ENCODE measurements at regions not wholly inside any gene's neighbourhood (a gene's known extent, or its start where the extent isn't known, plus 50 kb on each side); places are given as distances from the start of the nearest gene placed in this dataset.

DNA sequence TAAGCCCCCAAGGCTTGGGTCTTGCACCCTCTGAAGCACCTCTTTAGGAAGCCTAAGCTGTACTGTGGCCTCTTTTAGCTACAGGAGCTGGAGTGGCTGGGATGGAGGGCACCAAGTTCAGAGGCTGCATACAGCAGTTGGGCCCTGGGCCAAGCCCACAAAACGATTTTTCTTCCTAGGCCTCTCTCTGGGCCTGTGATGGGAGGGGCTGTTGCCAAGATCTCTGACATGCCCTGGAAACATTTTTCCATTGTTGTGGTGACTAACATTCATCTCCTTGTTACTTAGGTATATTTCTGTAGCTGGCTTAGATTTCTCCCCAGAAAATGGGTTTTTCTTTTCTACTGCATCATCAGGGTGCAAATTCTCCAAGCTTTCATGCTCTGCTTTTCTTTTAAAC lies 375.7 kb upstream of the NPSR1 start:
- Mint-ChIP-seq H3K36me3 (peaks cover 2% of the 10 kb centered on the region), H3K4me3 (no peak overlapping the region), H3K4me1 (no peaks in the 10 kb centered on the region), H3K9me3 (peaks cover 23% of the 10 kb centered on the region), H3K27ac (no peak overlapping the region), H3K27me3 (ENCODE audit: low read depth) (no peaks in the 10 kb centered on the region)
- no peak for DNase-seq (ENCODE audit: low spot score in 2 of 2, unreplicated experiment in 2 of 2)
- TF ChIP-seq, protein P1, sequence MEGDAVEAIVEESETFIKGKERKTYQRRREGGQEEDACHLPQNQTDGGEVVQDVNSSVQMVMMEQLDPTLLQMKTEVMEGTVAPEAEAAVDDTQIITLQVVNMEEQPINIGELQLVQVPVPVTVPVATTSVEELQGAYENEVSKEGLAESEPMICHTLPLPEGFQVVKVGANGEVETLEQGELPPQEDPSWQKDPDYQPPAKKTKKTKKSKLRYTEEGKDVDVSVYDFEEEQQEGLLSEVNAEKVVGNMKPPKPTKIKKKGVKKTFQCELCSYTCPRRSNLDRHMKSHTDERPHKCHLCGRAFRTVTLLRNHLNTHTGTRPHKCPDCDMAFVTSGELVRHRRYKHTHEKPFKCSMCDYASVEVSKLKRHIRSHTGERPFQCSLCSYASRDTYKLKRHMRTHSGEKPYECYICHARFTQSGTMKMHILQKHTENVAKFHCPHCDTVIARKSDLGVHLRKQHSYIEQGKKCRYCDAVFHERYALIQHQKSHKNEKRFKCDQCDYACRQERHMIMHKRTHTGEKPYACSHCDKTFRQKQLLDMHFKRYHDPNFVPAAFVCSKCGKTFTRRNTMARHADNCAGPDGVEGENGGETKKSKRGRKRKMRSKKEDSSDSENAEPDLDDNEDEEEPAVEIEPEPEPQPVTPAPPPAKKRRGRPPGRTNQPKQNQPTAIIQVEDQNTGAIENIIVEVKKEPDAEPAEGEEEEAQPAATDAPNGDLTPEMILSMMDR (IDR thresholded peaks at IDR 0.05; ENCODE audit: unreplicated experiment): no peak

DNA sequence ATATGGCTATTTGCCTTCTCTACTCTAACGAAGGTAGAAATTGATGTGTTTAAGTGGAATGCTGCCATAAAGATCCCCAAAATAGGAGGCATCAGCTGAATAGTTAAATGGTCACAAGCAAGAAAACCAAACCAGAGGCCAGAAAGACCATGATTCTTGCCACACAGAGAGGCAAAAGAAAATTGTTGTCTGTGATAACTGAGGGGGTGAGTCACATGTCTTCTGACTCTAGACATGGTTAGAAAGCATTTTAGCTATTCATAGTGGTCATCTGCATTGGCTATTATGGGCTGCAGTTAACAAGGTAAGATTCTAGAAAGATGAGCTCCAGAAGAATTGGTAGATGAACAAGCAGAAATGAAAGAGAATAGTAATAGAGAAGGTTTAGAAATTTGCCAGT lies 361.4 kb upstream of the NPSR1 start:
- DNase-seq (ENCODE audit: low spot score in 2 of 2, unreplicated experiment in 2 of 2): no peak
- H3K27me3 Mint-ChIP-seq (ENCODE audit: low read depth): peaks cover 2% of the 10 kb centered on the region
- H3K27ac Mint-ChIP-seq: no peak overlapping the region
- no peaks in the 10 kb centered on the region for H3K9me3 Mint-ChIP-seq
- no peaks in the 10 kb centered on the region for H3K36me3 Mint-ChIP-seq
- no peaks in the 10 kb centered on the region for H3K4me1 Mint-ChIP-seq
- TF ChIP-seq, protein P1 (IDR thresholded peaks at IDR 0.05; ENCODE audit: unreplicated experiment): no peak
- H3K4me3 Mint-ChIP-seq: no peak overlapping the region

DNA sequence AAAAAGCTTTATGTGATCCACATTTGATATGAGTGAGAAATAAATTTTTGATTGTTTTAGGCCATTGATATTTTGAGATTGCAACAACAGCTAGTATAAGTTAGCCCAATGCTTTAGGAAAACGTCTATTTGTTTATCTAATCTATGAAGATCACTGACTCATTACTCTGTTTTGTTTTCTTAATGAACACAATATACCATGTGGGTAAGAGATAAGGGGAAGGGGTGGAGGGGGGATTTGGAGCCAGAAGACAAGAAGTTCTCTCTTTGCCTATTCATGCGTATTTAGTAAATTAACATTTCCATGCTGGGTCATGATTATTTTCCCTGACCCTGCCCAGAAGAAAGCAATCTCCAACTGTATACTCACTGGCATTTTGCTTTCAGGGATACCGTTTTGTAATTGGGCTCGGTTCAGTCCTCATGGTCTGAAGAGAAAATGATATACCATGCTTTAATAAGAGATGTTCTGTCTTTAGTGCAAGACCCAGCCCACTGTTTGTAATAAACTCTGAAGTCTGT lies 359.5 kb upstream of the NPSR1 start:
- TF ChIP-seq, protein P1 (IDR thresholded peaks at IDR 0.05; ENCODE audit: unreplicated experiment): no peak
- Mint-ChIP-seq H3K4me1 (no peaks in the 10 kb centered on the region), H3K27me3 (ENCODE audit: low read depth) (peaks cover 2% of the 10 kb centered on the region), H3K36me3 (no peaks in the 10 kb centered on the region), H3K9me3 (no peaks in the 10 kb centered on the region), H3K27ac (no peak overlapping the region), H3K4me3 (no peak overlapping the region)
- no peak for DNase-seq (ENCODE audit: low spot score in 2 of 2, unreplicated experiment in 2 of 2)

DNA sequence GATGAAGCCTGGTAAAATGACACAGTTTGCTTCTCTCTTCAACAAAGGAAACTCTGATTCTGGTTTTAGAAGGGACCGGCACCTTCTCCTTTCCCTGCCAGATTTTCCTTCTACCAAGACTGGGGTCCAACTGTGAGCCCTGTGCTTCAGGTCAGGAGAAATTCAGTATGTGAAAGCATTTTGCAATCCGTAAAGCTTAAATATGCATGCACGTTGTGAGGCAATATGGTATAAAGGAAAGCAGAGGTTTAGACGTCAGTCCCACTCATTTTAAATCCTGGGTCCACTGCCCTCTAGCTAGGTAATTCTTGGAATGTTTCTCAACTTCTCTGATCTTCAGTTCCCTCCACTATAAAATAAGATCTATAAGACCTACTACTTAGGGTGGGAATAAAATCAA lies 359.0 kb upstream of the NPSR1 start:
- Mint-ChIP-seq H3K4me1 (no peaks in the 10 kb centered on the region), H3K27me3 (ENCODE audit: low read depth) (peaks cover 2% of the 10 kb centered on the region), H3K9me3 (no peaks in the 10 kb centered on the region), H3K36me3 (no peaks in the 10 kb centered on the region), H3K4me3 (no peak overlapping the region), H3K27ac (no peak overlapping the region)
- TF ChIP-seq, protein P1 (IDR thresholded peaks at IDR 0.05; ENCODE audit: unreplicated experiment): no peak
- no peak for DNase-seq (ENCODE audit: low spot score in 2 of 2, unreplicated experiment in 2 of 2)

DNA sequence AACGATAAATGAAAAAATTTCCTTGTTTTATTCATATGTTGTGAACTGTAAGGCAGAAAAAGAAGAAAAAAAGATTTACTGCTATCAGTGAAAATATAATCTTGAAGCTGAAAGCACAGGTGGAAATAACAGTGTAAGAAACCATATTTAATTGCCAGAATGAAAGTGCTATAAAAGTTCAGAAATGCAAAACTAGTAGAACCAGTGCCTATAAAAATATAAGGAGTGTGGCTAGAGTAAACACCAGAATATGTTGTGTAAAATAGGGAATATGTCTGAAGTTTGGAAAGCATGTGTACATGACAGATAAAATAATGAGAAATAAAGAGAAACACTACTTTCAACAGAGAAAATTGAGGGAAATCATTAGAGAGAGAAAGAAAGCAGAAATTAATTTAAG lies 350.5 kb upstream of the NPSR1 start:
- H3K27ac Mint-ChIP-seq: no peak overlapping the region
- no peak overlapping the region for H3K4me3 Mint-ChIP-seq
- H3K4me1 Mint-ChIP-seq: no peaks in the 10 kb centered on the region
- TF ChIP-seq, protein P1 (IDR thresholded peaks at IDR 0.05; ENCODE audit: unreplicated experiment): no peak
- H3K9me3 Mint-ChIP-seq: peaks cover 8% of the 10 kb centered on the region
- H3K27me3 Mint-ChIP-seq (ENCODE audit: low read depth): no peaks in the 10 kb centered on the region
- no peak for DNase-seq (ENCODE audit: low spot score in 2 of 2, unreplicated experiment in 2 of 2)
- H3K36me3 Mint-ChIP-seq: no peaks in the 10 kb centered on the region

DNA sequence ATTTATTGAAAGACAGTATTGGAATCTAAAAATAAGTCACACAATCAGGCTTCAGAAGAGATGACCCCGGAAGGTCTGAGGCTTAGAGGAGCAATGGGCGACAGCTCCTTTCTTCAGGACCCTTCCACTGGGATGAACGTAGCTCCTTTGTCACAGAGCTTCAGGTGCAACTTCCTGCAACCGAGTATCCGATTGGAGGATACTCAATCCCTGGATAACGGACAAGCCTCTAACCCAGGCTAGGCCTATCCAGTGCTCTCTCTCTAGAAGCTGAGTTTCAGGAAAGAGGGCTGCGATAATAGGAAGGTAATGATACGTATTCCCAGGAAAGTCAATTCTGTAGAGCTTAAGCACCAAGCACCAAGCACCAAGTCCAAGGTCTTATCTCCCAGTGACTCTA lies 349.4 kb upstream of the NPSR1 start:
- Mint-ChIP-seq H3K9me3 (peaks cover 15% of the 10 kb centered on the region), H3K4me1 (no peaks in the 10 kb centered on the region), H3K36me3 (peaks cover 3% of the 10 kb centered on the region), H3K27ac (no peak overlapping the region), H3K4me3 (no peak overlapping the region), H3K27me3 (ENCODE audit: low read depth) (no peaks in the 10 kb centered on the region)
- DNase-seq (ENCODE audit: low spot score in 2 of 2, unreplicated experiment in 2 of 2): no peak
- TF ChIP-seq, protein P1 (IDR thresholded peaks at IDR 0.05; ENCODE audit: unreplicated experiment): no peak

Measured in mesothelial cell of epicardium (in vitro differentiated cells).